GM06990 (cell line): ENCODE measurements at regions not wholly inside any gene's neighbourhood (a gene's known extent, or its start where the extent isn't known, plus 50 kb on each side); places are given as distances from the start of the nearest gene placed in this dataset.

Experiments
- DNase-seq: peaks from one replicate; pipeline ENCODE4 v3.0.0-alpha.2; 2011; ENCODE audit not compliant: insufficient read length; ENCODE audit errors: extremely low read depth
- H3K27me3 ChIP-seq: replicated peaks from 2 replicates; pipeline ENCODE4 v1.6.0; 2011; ENCODE audit warnings: low read length; ENCODE audit not compliant: control insufficient read depth, insufficient read depth
- H3K36me3 ChIP-seq: 2 replicates; pipeline ENCODE4 v1.5.1; 2011; ENCODE audit warnings: low read length; ENCODE audit not compliant: control insufficient read depth, insufficient read depth
- H3K4me3 ChIP-seq: replicated peaks from 2 replicates; pipeline ENCODE4 v1.5.1; 2011; ENCODE audit warnings: low read depth, mild to moderate bottlenecking, control low read depth, low read length
- TF ChIP-seq, protein P1 (sequence below): IDR thresholded peaks from 2 replicates; pipeline ENCODE4 v1.5.1; 2011; ENCODE audit warnings: low read length, control low read depth, mild to moderate bottlenecking, inconsistent platforms; ENCODE audit not compliant: insufficient read depth, poor library complexity, severe bottlenecking

DNA sequence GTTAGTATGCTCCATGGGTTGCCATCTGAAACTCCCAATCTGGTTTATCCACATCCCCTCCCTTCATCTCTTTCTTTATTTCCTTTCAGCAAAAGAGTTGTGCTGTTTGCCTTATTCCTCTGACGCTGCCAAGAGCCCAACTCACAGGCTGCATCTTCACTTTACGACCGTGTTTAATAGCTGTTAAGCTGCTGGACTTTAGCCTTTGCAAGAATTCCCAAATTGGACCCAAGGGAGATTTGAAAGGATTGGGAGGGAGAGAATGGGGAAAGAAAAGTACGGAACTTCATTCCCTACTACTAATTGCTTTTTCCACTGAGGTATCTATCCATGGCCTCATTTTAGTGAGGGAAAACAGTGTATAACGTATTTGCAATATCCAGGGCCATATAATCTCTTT, 263.4 kb upstream of the MEIS1 start:
- TF ChIP-seq, protein P1, sequence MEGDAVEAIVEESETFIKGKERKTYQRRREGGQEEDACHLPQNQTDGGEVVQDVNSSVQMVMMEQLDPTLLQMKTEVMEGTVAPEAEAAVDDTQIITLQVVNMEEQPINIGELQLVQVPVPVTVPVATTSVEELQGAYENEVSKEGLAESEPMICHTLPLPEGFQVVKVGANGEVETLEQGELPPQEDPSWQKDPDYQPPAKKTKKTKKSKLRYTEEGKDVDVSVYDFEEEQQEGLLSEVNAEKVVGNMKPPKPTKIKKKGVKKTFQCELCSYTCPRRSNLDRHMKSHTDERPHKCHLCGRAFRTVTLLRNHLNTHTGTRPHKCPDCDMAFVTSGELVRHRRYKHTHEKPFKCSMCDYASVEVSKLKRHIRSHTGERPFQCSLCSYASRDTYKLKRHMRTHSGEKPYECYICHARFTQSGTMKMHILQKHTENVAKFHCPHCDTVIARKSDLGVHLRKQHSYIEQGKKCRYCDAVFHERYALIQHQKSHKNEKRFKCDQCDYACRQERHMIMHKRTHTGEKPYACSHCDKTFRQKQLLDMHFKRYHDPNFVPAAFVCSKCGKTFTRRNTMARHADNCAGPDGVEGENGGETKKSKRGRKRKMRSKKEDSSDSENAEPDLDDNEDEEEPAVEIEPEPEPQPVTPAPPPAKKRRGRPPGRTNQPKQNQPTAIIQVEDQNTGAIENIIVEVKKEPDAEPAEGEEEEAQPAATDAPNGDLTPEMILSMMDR = no peak
- Histone ChIP-seq H3K4me3 (no peak overlapping the region), H3K36me3 (no peaks in the 10 kb centered on the region), H3K27me3 (no peaks in the 10 kb centered on the region)
- DNase-seq = no peak

DNA sequence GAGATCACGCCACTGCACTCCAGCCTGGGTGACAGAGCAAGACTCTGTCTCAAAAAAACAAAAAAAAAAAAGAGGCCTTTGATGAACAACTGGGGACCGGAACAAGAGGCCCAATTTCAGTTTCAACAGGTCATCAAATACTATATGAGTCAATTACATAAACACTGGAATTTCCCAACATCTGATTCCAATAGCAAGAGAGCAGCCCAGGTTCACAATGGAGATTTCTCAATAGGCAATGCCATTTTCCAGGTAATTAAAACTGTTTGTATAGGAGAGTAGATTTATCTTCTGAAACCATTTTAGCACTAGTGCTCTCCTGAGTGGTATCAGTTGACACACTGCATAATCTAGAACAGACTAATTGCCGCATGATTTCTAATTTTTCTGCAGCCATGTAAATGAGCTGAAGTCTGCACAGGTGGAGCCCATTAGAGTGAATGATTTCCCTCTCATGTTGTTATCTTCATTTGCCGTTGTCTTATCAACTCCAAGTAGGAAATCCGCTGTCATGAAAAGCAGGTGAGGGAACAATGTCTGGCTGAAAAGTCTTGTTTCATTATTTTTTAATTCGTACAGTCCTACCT, 264.1 kb upstream of the MEIS1 start:
- TF ChIP-seq, protein P1 = no peak
- Histone ChIP-seq H3K27me3 (no peaks in the 10 kb centered on the region), H3K36me3 (no peaks in the 10 kb centered on the region), H3K4me3 (no peak overlapping the region)
- no peak for DNase-seq

DNA sequence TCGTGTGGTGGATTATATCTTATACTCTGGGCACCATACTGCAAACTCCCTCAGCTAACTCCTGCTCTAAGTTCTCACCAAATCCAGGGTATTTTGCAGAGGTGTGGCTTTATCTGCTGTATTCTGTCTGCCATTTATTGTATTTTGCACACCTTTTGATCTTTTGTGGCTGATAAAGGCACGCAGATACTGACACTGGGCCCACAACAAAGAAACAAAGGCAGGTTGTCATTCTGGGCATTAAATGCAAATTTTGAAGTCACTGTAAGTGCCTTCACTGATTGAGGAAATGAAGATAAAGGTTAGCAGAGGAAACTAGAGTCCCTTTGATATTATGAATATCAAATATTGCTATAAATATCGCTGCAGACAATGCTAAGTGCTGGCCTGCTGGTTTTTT, 265.8 kb upstream of the MEIS1 start:
- TF ChIP-seq, protein P1 = no peak
- no peak for DNase-seq
- Histone ChIP-seq H3K4me3 (no peak overlapping the region), H3K36me3 (no peaks in the 10 kb centered on the region), H3K27me3 (no peaks in the 10 kb centered on the region)

DNA sequence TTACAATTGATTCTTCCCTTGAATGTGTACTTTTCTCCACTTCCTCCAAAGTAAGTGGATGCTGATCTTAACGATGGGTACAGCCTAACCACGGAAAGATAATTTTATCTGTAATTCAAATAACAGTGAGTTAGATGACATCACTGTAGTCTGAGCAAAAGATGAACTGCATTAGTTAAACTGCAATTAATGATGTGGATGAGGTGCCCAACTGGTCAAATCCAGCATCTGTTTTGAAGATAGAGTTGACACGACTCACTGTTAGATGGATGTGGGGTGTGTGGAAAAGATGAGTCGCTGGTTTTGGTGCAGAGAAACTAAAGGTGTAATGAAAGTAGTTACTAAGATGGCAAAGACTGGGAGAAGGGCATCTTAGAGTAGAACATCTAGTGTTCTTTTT, 270.5 kb upstream of the MEIS1 start:
- H3K27me3 ChIP-seq = no peaks in the 10 kb centered on the region
- H3K36me3 ChIP-seq = no peaks in the 10 kb centered on the region
- TF ChIP-seq, protein P1 = no peak
- no peak overlapping the region for H3K4me3 ChIP-seq
- DNase-seq = no peak

DNA sequence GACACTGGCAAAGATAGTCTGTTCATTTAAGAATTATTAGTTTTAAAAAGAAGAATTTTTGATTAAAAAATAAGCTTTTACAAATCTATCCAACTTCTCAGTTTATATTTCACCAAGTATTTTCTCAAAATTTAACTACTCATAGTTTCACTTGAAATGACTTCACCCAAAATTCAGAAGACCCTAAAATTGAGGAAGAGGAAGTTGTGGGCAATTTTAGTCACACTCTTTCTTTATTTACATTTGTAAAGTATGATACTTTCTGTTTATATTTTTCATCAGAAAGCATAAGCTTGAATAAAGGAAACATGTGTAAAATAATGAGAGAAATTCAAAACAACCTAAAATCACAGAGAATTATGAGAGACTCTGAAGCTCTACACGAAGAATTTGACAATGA, 278.8 kb upstream of the MEIS1 start:
- TF ChIP-seq, protein P1 = no peak
- no peaks in the 10 kb centered on the region for H3K36me3 ChIP-seq
- H3K4me3 ChIP-seq = no peak overlapping the region
- no peaks in the 10 kb centered on the region for H3K27me3 ChIP-seq
- no peak for DNase-seq

DNA sequence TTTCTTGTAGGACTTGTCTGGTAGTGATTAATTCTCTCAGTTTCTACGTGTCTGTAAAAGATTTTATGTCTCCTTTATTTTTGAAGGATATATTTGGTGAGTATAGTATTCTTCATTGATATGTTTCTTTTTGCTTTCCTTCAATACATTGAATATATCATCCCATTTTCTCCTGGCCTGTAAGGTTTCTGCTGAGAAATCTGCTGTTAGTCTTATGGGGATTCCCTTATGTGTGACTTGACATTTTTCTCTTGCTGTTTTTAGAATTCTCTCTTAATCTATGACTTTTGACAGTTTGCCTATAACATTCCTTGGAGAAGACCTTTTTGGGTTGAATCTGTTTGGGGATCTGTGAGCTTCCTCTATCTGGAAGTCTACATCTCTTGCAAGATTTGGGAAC, 281.0 kb upstream of the MEIS1 start:
- no peak for DNase-seq

More for the DNA sequence above, 281.0 kb upstream of the MEIS1 start:
- TF ChIP-seq, protein P1 = no peak
- Histone ChIP-seq H3K36me3 (no peaks in the 10 kb centered on the region), H3K4me3 (no peak overlapping the region), H3K27me3 (no peaks in the 10 kb centered on the region)
